GM21825 (cell line): ENCODE measurements at regions not wholly inside any gene's neighbourhood (a gene's known extent, or its start where the extent isn't known, plus 50 kb on each side); places are given as distances from the start of the nearest gene placed in this dataset.
A peak's percentile ranks its signal among the peaks of the same experiment; 100 is the strongest.
"Not testable (repeated sequence)": the region's sequence is repeated elsewhere in the genome, so short reads cannot be mapped to it uniquely, and the experiment has no call there.

Experiments used
- ATAC-seq: cut with Tn5 transposase; IDR thresholded peaks from one replicate; pipeline ENCODE4 v1.9.1; 2021; ENCODE audit warnings: mild to moderate bottlenecking, moderate library complexity; ENCODE audit not compliant: unreplicated experiment

DNA sequence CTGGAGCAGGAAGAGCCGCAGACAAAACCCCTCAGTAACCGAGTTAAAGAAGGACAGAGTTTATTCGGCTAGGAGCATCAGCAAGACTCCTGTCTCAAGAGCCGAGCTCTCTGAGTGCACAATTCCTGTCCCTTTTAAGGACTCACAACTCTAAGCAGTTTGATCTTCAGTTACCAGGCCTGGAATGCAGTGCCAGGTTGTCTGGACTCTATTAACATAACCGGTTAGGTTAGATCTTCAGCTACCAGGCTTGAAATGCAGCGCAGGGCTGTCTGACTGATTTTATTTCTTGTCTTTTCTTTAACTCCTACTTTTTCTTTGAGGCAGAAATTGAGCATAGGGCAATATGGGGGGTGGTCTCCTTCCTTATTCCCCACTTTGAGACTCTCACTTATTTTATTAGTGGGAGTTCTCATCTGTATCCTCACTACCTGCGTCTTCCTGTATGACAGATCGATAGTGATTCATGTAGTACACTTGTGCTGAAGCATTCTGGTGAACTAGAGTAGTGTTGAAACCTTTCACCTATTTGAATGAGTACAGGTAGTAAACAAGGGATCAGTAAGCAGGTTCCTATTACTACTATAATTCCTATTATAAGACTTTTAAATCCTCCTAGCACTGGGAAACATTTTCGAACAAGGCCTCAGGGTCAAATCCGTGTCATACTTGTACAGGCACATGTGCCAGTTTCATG lies 325.0 kb downstream of the CGGBP1 start:
- no peak for ATAC-seq

DNA sequence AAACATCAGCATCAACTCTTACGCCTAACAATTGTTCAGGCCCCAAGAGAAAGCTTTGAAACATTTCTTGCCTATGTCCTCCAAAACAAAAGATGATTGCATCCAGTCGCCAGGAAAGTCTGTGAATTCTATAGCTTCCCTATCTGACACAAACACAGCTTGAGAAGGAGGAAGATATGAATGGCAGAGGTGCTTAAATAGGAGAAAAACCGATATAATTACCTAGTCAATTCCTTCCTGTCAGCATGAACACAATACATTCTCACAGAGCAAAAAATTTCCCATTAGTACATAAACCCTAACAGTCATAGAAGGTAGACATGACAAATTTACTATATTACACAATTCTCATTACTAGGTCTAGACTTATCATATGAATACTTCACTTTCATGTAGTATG lies 326.5 kb downstream of the CGGBP1 start:
- ATAC-seq = no peak

DNA sequence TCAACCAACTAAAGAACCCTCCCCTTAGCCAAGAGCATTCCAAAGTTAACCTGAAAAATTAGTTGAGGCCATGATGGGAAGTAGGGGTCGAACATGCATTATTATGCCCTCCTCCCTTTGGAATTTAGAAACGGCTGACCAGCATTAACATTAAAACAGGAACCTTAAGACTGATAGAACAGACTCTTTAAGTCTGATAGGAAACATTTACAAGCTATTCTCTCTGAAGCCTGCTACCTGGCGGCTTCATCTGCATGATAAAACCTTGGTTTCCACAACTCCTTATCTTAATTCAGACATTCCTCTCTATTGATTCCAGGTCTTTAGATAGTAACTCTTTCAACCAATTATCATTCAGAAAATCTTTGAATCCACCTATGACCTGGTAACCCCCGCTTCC lies 331.0 kb downstream of the CGGBP1 start:
- ATAC-seq = no peak

DNA sequence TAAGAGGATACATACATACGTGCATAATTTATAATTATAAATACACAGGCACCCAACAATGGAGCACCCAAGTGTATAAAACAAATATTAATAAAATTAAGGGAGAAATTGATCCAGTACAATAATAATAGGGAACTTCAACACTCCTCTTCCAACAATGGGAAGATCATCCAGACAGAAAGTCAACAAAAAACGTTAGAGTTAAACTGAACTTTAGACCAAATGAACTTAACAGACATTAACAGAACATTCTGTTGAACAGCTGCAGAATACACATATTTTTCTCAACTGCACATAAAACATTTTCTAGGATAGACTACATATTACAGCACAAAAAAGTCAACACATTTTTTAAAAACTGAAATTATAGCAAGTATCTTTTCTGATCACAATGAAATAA lies 339.7 kb downstream of the CGGBP1 start:
- no peak for ATAC-seq

DNA sequence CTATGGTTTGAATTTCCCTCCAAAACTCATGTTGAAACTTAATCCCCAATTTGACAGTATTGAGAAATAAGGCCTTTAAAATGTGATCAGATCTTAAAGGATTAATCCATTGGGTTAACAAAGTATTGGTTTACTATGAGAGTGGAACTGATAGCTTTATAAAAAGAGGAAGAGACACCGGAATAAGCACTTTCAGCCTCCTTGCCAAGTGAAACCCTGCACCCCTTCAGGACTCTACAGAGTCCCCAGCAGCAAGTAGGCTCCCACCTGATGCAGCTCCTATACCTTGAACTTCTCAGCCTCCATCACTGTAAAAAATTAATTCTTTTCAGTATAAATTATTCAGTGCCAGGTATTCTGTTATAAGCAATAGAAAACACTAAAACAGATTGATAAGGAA lies 348.3 kb downstream of the CGGBP1 start:
- no peak for ATAC-seq

DNA sequence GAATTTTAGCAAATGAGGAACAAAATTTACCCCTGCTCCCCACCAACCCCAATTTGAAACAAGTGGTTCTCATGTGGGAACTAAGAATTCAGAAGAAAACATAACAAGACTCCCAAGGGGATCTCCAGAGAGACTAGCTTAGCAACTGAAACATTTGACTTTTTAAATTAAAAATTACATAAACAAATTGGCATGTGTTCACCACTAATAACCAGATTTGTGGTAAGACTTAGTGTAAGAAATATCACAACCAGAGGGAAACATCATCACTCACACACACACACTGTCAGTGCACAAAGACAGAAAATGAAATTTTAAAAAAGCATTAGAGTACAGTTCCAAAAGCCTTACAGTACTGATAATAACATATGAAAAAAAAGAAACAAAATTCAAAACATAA lies 348.8 kb downstream of the CGGBP1 start:
- ATAC-seq = no peak

DNA sequence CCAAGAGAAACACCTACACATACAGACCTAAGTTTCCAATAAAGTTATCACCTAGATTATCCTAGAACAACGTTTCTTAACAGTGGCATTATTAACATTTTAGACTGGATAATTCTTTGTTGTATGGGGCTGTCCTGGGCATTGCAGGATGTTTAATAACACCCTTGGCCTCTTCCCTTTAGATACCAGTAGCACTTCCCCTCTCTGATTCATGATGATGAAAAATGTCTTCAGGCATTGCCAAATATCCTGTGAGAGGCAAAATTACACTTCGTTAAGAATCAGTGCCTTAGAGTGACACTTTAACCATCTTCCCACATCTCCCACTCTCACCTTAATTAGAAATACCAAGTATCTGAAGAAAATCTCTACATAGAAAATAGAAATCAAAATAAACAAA lies 352.6 kb downstream of the CGGBP1 start:
- ATAC-seq = no peak

DNA sequence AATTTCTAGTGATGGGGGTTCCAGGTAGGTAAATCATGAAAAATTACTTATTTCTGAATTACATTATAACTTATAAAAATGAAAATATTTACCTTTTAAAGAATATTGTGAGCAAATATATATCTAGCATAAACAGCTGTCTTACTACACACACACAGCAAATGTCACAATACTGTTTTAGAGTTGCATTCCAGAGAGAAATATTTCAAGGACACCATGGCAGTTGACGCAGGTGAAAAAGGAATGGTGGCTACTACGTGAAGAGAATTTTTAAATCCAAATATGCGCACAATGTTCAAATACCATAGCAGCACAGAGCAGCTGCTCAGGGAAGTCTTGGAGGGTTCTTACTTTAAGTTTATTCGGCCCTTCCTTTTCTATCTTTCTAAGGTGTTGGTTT lies 356.2 kb downstream of the CGGBP1 start:
- no peak for ATAC-seq

DNA sequence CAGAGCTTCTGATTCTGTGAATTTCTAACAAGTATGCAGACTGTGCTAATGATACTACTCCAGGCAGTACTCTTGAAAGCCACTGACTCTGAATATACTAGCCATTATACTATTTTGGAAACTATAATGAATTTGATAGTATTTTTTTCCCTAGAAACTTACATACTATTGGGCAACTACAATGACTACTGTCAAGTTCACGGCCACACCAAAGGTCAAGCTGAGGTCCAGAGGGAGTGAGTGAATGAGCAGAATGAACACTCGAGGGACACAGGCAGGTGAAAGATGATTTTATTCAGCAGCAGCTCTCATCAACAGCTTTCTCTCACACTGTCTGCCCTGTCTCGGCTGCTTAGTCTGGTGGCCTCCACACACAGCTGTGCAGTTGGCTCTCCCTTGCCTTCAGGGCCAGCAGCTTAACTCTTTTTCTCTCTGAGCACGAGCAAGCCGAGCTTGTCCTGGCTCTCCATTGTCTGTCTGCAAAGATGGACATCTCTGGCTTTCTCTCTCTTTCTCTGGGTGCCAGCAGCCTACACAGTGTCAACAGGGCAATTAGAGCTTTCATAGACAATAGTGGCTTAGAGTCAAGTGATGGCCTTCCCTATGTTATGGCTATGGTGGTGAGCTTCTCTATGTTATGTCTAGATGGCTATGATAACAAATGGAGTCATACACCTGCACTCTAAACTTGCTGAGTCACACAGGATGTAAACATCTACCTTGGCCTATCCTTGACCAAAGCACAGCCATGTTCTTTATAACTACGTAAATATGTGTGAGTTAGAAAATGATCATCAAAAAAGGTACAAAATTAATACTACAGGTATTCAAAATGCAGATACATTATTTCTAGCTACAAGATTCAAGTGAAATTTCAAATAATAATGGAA lies 362.4 kb downstream of the CGGBP1 start:
- no peak for ATAC-seq

DNA sequence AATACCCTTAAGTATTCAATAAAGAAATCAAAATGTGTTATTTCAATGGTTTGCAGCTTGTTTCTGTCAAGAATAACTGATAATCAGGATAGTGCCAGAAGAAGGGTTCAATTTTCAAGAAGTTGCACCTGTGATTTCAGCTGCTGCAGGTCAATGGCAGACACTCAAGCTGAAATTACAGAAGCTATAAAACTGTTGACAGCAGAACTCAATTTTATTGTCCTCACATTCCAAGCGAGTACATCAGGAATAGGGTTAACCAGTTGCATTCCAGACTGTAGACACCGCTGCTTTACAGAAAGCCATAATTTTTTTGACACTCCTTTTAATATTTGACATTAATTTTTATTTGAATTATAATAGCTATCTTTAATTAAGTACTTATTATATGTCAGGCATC lies 364.1 kb downstream of the CGGBP1 start:
- ATAC-seq = no peak

DNA sequence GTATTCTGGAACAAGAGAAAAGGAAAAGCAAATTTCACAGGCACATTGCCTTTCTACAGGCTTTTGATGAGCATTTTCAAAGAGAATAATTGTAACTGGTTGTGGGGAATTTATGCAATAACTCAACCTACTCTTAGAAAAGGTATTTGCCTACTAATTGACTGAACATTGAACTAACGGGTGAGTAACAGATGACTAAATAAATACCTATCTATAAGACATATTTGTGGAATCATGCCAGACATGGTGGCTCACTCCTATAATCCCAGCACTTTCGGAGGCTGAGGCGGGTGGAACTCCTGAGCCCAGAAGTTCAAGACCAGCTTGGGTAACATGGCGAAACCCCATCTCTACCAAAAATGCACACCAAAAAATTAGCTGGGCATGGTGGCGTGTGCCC lies 367.7 kb downstream of the CGGBP1 start:
- no peak for ATAC-seq

DNA sequence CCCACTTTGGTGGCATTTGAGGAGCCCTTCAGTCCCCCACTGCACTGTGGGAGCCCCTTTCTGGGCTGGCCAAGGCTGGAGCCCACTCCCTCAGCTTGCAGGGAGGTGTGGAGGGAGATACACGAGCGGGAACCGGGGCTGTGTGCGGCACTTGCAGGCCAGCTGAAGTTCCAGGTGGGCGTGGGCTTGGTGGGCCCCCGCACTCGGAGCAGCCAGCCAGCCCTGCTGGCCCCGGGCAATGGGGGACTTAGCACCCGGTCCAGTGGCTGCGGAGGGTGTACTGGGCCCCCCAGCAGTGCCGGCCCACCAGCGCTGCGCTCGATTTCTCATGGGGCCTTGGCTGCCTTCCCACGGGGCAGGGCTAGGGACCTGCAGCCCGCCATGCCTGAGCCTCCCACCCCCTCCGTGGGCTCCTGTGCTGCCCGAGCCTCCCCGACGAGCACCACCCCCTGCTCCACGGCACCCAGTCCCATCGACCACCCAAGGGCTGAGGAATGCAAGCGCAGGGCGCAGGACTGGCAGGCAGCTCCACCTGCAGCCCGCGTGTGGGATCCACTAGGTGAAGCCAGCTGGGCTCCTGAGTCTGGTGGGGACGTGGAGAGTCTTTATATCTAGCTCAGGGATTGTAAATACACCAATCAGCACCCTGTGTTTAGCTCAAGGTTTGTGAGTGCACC lies 379.7 kb downstream of the CGGBP1 start:
- ATAC-seq = not testable (repeated sequence)

DNA sequence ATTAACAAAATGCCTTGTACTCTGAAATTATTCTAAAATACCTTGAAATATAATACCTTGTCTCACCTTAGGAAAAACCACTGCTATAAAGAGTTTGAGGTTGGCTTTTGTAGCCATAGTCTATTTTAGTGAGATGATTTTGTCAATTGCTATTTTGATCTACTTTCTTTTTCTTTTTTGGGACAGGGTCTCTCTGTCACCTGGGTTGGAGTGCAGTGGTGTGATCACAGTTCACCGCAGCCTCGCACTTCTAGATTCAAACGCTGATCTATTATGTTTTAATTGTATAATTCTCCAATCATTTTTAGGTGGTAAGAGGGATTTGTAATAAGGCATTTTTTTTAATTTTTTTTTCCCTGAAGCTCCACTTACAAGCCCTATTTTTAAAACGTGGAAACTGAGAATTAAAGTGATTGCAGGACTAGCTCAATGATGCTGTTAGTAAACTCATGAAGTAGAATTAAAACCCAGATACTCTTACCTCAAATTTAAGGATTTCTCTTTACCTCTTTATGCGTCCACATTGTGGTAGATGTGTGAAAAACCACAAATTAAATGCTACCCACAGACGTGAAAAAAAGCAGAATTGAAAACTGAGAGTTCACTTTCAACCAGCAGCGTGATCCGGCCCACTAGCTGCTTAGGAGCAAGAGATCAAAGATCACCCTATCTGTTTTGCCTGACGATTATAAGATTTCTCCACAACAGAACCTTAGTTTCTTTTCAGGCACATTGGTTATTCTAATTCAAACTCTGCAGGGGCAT lies 384.2 kb downstream of the CGGBP1 start:
- ATAC-seq = peak; percentile 100

DNA sequence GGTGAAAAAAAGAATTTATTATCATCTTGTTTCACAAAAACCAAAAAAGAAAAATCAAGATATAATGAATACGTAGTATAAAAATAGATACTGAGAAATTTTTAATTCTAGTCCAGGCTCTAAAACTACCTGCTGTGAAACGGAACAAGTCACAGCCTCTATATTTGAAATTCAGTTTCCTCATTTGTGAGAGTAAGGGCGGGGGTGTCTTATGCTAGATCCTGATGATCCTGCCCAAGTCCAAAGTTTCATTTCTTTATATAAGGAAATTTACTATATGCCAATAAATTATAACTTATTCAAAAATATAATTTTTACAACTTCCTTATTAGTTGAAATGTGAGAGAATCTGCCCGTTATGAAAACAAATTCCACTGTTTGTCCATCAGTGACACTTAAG lies 385.7 kb downstream of the CGGBP1 start:
- no peak for ATAC-seq

DNA sequence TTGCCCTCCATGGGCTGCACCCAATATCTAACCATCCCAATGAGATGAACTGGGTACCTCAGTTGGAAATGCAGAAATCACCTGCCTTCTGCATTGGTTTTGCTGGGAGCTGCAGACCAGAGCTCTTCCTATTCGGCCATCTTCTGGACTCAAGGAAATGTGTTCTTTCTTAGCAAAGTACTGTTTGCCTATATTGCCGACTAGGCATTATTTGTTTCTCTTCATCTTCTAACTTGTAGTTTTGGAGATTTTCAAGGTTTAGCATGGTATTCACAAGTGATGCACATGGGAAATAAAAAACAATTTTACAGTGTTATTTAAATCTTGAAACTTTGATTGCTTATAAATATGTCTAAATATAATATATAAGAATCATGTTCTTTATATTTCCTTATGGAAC lies 377.8 kb upstream of the POU1F1 start:
- ATAC-seq = no peak

DNA sequence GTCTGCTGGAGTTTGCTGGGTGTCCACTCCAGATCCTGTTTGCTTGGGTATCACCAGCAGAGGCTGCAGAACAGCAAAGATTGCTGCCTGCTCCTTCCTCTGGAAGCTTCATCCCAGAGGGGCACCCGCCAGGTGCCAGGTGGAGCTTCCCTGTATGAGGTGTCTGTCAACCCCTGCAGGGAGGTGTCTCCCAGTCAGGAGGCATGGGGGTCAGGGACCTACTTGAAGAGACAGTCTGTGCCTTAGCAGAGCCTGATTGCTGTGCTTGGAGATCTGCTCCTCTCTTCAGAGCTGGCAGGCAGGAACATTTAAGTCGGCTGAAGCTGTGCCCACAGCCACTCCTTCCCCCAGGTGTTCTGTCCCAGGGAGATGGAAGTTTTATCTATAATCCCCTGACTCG lies 376.8 kb upstream of the POU1F1 start:
- ATAC-seq = not testable (repeated sequence)

DNA sequence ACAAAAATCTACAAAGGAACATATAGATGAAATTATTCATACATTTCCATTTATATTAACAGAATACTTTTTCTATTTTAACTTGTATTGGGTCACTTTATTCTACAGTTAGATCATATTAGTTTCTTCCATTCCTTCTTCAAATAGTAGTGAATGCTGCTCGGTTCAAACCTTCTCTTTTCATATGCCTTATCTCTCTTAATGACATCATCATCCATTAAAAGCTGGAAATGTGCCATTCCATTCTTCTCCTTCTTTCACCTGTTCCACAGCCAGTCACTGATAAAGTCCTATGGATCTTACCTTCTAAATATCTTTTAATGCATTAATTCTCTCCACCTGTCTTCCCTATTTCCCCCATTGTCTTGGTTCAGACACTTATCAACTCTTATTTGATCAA lies 358.0 kb upstream of the POU1F1 start:
- no peak for ATAC-seq

DNA sequence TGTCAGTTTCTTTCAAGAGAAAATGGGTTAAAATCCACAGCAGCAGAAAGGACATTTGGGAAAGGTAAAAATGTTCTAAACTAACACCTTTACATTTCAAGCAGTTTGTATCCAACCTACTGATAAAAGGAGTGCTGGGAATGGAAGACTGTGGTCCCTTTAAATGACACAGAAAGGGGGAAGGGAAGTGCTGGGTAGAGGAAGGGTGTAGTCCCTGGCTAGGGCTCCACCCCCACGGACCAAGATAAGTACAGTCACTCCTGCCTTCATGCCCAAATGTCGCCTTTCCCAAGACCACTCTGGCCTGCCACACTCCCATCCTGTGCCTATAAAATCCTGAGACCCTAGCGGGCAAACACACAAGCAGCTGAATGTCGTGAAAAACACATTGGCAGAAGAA lies 350.9 kb upstream of the POU1F1 start:
- ATAC-seq = no peak

DNA sequence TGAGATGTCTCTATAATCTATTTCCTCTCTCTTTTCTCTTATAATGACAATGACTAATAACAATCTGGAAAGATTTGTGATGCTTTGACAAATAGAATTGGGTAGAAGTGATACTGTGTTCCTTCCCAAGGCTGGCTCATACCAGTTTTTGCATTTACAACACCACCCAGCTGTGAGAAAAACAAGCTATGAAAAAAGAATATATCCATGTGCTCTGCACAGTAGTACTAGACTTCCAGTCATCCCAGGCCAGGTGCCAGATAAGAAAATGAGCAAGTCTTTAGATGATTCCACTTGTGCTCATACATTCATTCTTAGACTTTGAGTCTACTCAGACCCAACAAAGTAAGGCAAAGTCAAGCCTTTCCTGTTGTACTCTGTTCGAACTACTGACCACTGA lies 350.2 kb upstream of the POU1F1 start:
- ATAC-seq = no peak

DNA sequence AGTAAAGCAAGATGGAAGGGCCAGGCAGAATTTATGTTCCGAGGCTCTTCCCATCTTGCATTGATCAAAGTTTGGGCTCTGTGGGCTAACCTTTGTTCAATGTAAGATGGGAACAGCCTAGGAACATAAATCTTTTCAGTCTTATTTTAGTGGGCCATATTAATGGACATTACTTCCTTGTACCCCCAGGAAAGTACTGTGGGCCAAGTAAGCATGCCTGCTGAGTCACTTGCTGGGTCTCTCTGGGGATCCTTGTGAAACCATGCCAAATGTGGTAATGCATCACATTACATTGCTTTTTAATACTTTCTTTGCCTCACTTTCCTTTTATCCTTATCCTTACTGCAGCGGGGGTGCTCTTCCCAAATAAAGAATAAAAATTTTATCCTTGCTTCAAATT lies 349.5 kb upstream of the POU1F1 start:
- no peak for ATAC-seq

DNA sequence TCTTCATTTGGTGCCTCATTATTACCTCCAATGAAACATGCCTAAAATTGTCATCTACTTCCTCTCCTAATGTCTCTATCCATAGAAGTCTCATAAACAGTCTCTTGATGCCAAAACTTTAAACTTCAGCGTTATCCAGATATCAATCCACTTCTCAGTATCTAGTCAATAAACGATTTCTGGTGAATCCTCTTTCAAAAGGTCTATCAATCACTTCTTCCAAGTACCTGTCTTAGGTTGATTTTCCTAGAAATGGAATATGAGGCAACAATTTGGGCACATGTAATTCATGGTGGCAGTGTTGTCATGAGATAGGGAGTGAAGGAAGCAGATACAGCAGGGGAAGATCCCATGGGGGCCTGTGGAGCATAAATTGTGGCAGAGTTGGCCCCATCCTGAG lies 348.5 kb upstream of the POU1F1 start:
- no peak for ATAC-seq
